ENCODE measurements at regions not wholly inside any gene's neighbourhood (a gene's known extent, or its start where the extent isn't known, plus 50 kb on each side); places are given as distances from the start of the nearest gene placed in this dataset.

DNA sequence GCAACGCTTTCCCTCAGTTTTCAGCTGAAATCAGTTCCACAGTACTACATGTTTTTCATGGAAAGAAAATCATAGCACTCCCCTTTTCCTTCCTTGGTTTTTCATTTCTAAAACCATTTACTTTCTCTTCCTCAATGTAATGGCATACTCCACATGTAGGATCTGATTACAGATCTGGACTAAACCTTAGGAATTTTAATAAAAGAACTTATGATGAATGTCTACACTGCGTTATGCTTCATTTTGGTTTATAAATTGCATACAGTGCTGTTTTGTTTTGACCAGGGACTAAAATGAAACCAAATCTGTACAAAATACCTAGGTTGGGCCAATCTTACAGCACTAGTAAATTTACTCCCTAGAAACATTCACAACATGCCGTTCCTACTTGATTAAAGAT is 589.9 kb downstream of the TBC1D4 start:
- no peak for TF ChIP-seq CTCF (IDR thresholded peaks at IDR 0.05)
- no peak for TF ChIP-seq POLR2AphosphoS5 (IDR thresholded peaks at IDR 0.05)
- no peak for TF ChIP-seq EP300 (IDR thresholded peaks at IDR 0.05)
- TF ChIP-seq POLR2A (IDR thresholded peaks at IDR 0.05): no peak

Measured in gastroesophageal sphincter (tissue), 3 donors.